Stimulated activated CD4-positive, alpha-beta T cell treated with anti-CD3 and anti-CD28 coated beads, Interleukin-4, amount 100 ng/mL, for 4 hours (primary cell): ENCODE measurements at regions not wholly inside any gene's neighbourhood (a gene's known extent, or its start where the extent isn't known, plus 50 kb on each side); places are given as distances from the start of the nearest gene placed in this dataset.

Experiments
- DNase-seq, 2 experiments: peaks; one replicate each; pipeline ENCODE4 v3.0.0-alpha.2; 2020

DNA sequence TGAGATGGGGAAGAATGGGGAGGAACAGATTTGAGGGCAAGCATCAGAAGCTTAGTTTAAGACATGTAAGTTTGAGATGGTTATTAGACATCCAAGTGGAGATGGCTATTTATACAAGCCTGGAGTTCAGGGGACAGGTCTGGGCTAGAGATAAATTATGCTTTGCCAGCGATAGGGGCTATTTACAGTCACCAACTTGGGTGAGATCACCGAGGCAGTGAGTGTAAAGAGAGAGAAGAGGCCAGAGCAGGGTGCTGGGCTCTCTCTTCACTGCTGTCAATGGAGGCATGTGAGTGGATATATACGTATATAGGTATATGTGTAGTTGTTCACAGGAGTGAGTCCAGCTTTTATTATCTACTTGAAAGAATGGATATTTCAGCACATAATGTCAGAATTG is 81.0 kb downstream of the QPCT start:
- no peak for DNase-seq

DNA sequence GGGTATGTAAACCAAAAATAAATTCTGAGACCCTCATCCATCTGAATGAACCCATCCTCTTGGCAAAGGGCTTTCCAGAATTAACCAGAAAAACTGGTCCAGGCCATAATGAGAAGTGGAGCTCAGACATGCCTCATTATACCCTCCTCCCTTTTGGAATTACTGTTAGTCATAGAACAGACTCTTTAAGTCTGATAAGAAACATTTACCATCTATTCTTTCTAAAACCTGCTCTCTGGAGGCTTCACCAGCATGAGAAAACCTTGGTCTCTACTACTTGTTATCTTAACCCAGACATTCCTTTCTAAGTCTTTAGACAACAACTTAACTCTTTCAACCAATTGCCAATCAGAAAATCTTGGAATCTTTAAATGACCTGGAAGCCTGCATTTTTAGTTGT is 82.8 kb downstream of the QPCT start:
- DNase-seq: no peak

DNA sequence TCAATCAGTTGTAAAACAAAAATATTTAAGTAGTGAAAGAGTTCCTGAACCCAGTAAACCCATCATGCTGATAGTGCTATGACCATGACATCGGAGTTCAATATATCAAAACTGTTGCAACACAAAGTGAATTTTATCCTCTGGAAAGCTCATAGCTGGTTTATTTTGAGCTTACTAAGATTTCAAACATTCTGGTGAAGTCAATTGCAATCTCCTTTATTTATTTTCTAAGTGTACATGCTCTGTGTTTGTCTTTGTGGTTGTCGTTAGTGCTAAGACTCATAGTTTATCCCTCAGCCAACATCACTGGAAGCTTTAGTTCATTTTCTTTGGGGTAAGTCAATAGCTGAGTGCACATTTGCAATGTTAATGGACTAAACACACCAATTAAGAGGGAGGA is 91.9 kb downstream of the QPCT start:
- no peak for DNase-seq

DNA sequence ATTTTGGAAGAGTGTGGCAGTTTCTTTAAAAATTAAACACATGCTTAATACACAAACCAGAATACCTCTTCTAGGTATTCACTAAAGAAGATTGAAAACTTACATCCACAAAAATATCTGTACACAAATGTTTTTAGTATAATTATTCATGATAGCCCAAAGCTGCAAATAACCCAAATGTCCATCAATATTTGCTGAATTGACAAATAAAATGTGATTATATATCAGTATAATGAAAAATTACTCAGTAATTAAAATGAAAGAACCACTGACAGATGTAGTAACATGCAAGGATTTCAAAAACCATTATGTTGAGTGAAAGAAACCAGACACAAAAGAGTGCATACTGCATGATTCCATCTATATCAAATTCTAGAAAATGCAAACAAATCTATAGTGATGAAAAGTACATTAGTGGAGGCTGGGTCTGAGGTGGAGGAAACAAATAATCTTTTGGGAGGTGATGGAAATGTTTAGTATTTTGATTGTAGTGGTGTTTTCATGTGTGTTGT is 94.8 kb downstream of the QPCT start:
- no peak for DNase-seq

DNA sequence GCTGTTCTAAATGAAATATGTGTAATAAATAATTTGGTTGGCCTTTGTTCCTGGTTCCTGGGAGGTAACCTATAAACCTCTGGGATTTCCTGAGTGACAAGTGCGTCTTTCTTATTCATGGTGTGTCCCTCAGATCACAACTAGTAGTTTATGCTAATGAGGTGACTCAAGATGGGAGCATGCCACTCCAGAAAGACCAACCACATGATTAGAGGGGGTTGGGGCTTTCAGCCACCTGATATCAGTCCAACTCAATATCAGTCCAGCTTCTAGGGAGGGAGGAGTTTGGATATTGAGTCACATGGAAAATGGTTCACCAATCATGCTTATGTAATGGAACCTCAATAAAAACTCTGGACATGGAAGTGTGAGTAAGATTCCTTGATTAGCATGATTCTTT is 96.6 kb downstream of the QPCT start:
- no peak for DNase-seq

DNA sequence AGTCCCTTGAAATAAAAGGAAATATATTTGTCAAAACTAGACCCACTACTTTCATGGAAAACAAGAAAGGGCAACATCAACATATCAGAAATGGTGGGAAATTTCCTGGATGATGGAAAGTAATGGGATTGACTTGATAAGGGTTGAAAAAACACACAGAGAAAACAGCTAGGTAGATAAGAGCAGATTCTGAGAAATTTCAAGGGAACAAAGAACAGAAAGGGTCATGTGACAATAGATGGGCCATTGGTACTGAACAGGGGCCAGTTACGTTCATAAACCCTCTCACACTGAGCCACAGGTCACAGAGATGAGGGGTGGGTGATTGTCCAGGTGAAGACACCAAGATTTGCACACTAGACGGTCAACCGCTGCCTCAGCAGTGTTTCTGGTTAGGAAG is 98.7 kb downstream of the QPCT start:
- no peak for DNase-seq

DNA sequence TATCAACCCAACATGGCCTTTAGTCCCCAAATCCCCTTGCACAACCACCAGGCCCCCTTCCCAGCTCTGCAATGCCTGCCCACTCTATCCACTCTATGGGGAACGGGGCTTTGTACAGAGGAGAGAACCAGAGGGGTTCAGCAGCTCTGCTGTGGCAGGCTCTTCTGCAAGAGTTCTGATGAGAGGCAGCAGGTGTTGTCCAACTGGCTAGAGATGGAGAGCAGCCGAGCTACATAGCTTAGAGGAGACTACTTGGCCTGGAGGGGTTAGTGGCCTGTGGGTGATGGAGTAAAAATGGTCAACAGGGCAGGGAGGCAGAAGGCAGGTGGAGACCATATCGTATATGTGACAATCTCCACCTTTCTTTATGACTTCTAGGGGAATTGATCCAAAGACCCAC is 103.0 kb downstream of the QPCT start:
- DNase-seq: no peak

DNA sequence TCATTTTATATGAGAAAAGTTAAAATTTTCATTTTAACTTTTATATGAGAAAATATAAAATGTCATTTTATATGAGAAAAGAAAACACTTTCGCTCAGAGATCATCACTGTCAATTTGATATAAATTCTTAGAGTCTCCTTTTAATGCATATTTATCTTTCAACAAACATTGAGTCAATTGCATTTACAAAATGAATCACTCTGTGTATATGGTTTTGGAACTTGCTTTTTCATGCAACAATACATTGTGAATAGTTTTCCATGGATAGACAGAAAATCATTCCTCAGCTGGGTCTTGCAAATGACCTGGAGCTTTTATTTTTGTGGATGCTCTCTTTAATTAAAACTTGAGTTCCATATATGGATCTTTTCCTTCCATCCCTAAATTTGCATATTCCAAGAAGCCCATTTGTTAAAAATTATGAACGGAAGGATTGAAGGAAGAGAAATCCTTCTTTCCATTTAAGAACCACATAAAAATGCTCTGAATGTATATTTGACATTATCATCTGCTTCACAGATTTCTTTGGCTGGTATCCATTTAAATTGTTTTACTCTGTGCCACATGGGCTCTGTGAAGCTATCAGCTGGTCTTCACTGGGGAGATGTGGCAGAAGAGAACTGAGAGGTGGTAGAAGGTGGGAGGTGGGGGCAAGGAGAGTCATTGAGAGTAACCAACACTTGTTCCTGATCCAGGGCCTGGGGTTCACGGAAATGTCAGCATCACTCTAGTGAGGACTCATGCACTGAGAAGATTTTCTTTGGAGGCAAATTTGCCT is 104.1 kb downstream of the QPCT start:
- DNase-seq: no peak

DNA sequence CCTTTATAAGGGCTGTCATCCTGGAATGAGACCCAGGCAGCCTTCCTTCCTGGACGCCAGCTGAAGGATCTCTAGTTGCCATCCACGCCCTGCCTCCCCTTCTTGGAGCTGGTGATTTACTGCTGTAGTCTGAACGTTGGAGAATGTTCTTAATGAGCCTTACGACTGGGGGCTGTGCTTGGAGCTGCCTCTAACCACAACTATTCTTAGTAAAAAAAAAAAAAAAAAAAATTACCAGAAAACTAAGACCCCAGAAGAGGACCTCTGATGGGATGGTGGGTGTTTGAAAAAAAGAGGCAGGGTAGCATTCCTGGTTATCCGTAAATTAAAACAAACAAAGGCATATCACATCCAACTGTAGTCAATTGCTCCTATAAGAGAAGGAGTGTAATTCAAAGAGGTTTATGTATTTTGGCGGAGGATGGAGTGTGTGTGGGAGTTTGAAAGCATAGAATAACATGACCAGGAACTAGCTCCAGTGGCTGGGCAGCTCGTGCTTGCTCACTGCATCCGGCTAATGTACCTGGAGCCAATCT is 105.4 kb downstream of the QPCT start:
- DNase-seq: no peak

DNA sequence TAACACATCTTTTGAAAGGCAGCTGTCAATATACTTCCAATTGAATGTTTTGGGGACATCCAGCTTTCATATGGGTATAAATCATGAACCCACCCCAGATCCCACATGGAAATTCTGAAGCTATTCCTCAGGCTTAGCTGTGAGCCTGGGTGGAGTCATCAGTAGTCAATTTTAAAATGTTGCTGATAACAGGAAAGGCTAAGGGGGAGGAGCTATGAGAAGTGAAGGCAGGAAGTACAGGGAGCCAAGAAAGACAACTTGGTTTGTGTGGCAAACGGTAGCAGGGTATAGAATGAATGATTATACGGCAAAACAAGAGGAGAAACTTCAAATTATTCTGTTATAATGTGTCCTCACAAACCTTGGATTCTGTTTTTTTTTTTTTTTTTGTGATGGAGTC is 108.6 kb downstream of the QPCT start:
- DNase-seq: no peak

DNA sequence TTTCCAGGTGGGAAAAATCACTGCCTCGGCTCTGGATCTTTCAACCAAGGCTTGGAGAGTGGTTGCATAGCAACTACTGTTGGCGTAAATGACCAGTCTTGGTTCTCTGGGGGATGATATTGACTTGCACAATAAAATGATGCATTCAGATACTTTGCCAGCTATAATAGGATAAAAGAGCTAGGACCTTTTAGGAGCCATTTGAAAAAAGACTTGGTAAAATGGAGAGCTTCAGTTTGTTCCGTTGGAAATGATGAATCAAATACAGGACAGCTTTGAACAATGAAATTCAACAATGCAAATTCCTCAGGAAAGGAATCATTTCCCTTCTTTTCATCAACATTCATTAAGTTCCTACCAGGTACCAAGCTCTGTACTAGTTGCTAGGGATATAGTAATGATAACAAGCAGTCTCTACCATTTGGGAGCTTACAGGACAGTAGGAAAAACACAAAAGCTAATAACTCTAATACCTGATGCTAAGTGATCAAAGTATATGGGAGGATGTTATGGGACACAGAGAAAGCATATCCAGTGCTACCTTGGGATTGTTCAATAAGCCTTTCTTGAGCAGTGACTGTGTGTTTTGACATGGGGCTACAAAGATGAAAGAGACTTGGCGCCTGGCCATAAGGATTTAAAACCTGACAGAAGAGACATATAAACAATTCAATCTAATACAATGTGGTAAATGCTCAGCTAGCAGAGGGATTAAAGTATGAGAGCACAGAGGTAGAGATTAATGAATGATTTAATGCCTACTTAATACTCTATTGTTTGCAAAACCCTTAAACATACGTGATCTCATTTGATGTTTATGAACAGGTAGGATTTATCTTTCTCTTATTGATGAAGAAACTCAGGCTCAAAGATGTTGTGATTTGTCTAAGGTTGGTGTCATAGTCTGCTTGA is 110.7 kb downstream of the QPCT start:
- no peak for DNase-seq

DNA sequence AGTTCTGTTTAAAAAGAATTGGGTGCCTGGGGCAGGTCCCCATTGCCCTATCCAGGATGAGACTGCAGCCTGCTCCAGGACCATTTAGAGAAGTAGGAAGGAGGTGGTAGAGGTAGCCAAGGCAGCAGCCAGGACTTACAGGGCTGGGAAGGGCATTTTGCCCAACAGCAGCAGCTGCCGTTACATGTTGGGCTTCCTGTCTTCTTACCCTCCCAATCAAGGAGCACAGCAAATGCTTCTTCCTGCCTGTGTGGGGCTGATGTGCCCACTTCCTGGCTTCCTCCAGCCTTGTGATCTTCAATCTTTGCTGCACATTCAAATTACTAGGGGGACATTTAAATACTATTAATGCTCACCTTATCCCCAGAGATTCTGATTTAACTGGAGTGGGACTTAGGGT is 112.0 kb downstream of the QPCT start:
- peak in 1 of 2 experiments; percentile 23 for DNase-seq

DNA sequence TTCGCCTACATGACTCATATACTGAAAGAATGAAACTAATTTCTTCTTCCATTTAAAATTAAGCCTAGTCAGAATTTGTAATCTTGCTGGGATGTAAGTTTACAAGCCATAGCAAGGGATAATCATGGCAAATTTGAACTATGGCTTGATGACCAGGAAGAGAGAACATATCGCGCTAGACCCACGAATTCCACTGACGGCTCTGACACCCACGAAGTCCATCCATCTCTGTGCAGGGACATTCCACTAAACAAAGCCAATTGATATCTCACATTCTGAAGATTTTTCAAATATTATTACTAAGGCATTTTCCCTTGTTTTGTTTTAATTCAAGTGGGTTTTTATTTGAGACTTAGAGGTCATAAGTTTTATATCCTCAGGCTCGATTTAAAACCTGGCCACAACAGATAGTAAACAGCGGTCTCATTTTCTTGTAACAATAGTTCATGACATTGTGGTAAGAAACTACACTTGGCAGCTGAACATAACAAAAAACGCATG is 113.0 kb downstream of the QPCT start:
- no peak for DNase-seq

DNA sequence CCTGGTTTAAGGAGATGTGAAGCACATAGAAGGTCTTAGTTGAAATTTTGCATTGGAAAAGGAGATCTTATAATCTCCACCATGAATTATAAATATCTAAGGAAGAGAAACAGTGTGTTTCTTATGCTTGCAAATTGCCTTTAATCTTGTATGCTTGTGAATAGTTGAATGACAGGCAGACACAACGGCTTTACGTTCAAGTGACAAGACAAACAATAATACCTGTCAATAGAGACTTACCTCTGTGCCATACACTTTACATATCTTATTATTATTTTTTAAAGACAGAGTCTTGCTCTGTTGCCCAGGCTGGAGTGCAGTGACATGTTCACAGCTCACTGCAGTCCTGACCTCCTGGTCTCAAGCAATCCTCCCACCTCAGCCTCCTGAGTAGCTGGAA is 113.7 kb downstream of the QPCT start:
- no peak for DNase-seq

DNA sequence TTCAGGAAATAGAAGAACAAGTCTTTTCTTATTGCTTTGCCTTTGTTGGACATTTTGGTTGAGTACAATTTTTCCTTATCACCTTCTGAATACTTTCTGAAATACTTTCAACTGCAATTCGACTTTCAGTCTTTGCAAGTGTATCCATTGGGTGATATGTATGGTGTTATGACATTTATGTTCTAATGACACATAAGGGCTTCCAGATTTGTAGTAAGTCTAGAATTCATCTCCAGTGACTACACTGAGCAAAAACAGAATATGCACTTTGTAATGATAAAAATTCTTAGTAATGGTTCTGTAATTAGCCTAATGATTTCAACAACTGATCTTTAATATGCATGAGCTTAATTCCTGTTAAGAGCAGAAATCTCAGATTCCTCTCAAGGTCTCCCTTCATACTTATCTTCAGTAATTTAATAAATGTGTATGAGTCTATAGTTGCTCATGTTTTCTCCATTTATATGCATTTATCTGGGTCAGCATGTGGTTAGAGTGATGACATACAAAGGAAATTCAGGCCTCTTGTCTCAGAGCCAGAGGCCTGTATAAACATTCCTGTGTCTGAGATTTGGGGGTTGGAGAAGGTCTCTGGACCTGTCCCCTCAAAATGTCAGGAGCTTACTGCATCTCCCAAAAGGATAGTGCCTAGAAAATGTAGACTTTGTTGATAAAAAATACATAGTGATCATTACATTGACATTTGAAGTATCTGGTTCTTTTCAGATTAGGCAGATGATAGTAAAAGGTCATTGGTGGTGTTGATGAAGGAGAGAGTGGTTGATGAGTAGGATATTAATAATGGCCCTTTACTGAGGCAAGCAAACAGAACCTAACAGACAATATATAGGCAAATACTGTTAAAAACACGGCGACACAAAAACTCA is 114.9 kb downstream of the QPCT start:
- DNase-seq: no peak

DNA sequence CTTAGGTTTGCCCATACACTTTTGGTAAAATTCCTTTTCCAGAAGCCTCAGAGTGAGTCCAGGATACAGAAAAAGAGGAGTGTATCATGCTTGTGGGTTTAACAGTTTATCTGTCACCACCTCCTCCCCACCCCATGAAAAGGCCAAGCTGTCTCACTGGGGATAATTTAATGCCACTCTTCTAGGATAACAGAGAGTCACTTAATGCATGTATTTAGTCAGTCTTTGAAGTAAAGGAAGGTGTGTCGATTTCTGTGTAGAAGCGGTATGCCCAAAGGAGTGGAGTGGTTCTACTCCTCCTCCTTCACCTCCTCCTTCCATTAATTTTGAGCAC is 116.4 kb downstream of the QPCT start:
- no peak for DNase-seq

DNA sequence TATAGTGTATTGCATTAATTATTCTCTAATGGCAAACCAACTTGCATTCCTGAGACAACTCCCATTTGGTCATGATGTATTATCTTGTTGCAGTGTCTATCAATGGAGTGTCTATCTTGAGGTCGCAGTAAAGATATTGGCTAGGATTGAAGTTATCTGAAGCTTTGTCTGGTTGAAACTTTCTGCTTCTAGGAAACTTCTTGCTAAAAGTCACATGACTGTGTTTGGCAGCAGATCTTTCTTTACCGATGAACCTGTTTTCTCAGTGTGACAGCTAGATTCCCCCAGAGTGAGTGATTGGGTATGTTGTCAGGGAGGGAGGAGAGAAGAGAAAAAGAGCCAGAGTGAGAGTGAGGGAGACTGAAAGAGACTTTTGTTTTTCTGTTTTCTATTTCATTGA is 119.6 kb downstream of the QPCT start:
- DNase-seq: no peak

DNA sequence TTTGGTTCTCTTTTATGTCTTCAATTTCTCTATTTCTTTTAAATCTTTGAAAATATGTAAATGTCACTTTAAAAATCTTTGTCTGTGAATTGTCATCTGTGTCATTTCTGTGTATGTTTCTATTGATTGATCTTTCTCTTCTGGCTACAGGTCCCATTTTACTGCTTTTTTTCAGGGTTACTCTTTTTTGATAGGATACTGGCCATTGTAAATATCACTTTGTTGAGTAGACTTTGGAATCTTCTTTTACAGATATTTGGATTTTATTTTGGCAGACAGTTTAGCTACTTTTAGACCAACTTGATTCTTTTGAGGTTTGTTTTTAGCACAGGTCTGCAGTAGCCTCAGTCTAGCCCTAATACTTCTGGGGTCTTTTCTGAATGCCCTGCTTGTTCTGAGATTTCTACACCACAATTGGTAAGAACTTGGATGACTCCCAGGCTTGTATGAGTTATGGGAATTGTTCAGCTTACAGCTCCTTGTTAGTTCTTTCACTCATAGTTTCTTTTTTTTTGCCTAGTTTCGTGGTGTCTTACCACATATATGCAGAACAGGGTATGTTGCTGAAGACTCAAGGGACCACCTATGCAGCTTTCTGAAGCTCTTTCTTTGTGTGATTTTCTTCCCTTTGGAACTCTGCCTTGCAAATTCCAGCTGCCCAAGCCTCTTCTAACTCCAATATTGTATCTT is 122.2 kb downstream of the QPCT start:
- no peak for DNase-seq

DNA sequence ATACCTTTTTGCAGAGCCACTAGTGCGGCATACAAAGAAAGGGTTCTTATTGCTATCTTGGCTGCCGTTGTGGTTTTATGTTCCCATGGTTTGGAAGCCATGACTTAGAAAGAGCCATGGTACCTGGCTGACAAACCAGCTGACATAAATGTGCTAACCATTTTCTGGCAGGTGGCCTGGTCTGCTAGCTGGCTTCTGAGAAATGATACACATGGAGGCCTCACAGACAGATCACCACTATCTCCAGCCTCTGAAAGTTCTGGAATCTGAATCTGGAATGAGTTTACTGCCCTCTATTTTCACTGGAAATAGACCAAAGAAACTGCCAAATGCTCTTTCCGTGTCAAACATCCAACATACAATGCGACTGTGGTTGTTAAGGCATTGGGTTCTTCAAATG is 123.7 kb downstream of the QPCT start:
- no peak for DNase-seq

DNA sequence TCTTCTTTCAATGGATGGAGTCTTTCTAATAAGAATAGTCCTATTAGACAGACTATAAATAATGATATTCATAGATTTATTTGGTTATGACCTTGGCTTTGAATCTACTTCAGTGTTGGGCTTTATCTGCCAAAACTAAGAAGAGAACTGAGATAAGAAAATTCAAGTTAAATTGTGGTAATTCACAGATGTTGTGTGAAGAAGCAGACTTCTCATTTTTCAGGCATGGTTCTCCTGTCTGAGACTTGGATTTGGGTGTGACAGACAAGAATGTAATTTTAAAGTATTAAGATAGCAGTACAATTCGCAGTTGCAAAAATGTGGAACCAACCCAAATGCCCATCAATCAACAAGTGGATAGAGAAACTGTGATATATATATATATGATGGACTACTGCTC is 124.7 kb downstream of the QPCT start:
- DNase-seq: no peak

DNA sequence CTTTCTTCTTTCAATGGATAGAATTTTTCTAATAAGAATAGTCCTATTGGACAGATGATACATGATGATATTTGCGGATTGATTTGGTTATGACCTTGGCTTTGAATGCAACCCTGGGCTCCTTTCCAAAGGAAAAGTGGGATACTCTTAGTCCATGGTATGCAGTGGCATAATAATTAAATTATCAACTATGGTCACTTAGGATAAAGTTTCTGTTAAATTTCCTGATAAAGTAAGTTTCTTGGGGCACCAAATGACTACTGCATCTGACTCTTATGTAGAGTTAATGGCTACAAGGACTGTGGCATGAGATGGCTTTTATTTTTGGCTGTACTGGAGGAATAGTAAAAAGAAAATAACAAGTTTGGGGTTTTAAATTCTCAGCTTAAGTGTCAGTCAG is 126.7 kb downstream of the QPCT start:
- no peak for DNase-seq

DNA sequence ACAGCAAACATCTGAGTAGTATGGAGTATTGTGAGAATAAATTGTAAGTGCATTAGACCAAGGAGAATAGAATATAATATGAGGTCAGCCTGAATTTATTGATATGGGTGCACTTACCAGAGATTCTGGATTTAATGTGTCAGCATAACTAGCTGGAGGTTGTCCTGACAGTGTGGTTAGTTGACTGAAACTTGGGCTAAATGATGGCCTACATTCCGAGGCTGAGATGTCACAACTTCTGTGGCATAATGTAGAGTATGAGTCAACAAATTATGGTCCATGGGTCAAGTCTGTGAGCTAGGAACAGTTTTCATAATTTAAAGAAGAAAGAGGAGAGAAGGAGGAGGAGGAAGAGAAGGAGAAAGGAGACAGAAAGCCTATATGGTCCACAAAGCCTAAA is 127.6 kb downstream of the QPCT start:
- no peak for DNase-seq
